ENCODE measurements at regions not wholly inside any gene's neighbourhood (a gene's known extent, or its start where the extent isn't known, plus 50 kb on each side); places are given as distances from the start of the nearest gene placed in this dataset.

GRCh38 chr5:1656271-1656975, 132.7 kb upstream of the LPCAT1 start:
- TF ChIP-seq, protein P1, sequence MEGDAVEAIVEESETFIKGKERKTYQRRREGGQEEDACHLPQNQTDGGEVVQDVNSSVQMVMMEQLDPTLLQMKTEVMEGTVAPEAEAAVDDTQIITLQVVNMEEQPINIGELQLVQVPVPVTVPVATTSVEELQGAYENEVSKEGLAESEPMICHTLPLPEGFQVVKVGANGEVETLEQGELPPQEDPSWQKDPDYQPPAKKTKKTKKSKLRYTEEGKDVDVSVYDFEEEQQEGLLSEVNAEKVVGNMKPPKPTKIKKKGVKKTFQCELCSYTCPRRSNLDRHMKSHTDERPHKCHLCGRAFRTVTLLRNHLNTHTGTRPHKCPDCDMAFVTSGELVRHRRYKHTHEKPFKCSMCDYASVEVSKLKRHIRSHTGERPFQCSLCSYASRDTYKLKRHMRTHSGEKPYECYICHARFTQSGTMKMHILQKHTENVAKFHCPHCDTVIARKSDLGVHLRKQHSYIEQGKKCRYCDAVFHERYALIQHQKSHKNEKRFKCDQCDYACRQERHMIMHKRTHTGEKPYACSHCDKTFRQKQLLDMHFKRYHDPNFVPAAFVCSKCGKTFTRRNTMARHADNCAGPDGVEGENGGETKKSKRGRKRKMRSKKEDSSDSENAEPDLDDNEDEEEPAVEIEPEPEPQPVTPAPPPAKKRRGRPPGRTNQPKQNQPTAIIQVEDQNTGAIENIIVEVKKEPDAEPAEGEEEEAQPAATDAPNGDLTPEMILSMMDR (IDR thresholded peaks at IDR 0.05): no peak
- no peak for TF ChIP-seq POLR2AphosphoS5 (IDR thresholded peaks at IDR 0.05; ENCODE audit: low read depth, low read length)
- no peak for TF ChIP-seq TCF7L2 (IDR thresholded peaks at IDR 0.05; ENCODE audit: low read depth, low read length)
- TF ChIP-seq REST (IDR thresholded peaks at IDR 0.05; ENCODE audit: insufficient read depth in 1 of 2, low read depth in 2 of 2, low read length in 1 of 2): no peak

Data from Panc1 (cell line).